ENCODE measurements at regions not wholly inside any gene's neighbourhood (a gene's known extent, or its start where the extent isn't known, plus 50 kb on each side); places are given as distances from the start of the nearest gene placed in this dataset.
"Not testable (repeated sequence)": the region's sequence is repeated elsewhere in the genome, so short reads cannot be mapped to it uniquely, and the experiment has no call there.

GRCh38 chr20:59110607-59111006 lies 53.0 kb upstream of the ZNF831 start:
- no peak for DNase-seq

GRCh38 chr20:59105581-59105980 lies 58.0 kb upstream of the ZNF831 start:
- DNase-seq, result no peak

DNA sequence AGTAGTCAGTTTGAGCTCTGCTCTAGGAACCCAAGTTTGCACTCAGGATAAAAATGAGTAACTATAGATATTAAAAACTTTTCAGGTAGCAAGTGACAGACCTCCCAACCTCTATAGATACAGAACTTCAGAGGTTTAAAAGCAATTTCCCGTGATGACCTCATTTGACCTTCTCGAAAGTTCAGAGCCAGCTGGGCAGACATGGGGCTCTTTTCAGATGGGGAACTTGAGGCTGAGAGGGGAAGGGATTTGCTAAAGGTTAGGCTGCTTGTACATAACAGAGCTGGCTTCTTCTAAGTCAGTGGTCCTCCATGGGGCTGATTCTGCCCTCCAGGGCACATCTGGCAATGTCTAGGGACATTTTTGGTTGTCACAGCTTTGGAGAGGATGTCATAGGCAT lies 58.8 kb upstream of the ZNF831 start:
- DNase-seq, result peak; percentile 48 to 68 (median 57)

GRCh38 chr20:59103573-59103972 lies 60.0 kb upstream of the ZNF831 start:
- DNase-seq, result peak in 3 of 4 experiments; percentile 20 to 52 (median 52)

- peak; percentile 44 to 73 (median 58) for DNase-seq
Measured at GRCh38 chr20:59102841-59103299, 60.3 kb upstream of the PRELID3B start.

DNA sequence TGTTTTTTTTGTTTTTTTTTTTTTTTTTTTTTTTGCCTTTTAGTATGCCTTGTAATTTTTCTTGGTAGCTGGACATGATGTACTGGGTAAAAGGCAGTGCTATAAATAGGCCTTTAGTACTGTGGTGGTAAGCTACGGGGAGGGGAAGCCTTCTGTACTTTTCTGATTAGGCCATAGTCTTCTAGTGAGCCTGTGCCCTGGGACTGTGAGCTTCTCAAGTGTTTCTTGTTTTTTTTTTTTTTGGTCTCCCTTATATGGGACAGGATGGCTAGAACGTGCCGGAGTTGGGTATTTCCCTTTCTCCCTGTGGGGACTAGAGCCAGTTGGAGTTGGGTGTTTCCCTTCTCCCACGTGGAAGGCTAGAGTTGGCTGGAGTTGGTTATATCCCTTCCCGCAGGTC lies 59.4 kb upstream of the PRELID3B start:
- DNase-seq, result peak; percentile 17 to 69 (median 56)

- DNase-seq, result not testable (repeated sequence)
Measured at GRCh38 chr20:59099864-59100263, 57.3 kb upstream of the PRELID3B start.

- DNase-seq, result no peak
Measured at GRCh38 chr20:59095140-59095539, 52.6 kb upstream of the PRELID3B start.

GRCh38 chr20:59094576-59094975 lies 52.0 kb upstream of the PRELID3B start:
- no peak for DNase-seq
